Upper lobe of left lung (tissue), 6 donors: ENCODE measurements at regions not wholly inside any gene's neighbourhood (a gene's known extent, or its start where the extent isn't known, plus 50 kb on each side); places are given as distances from the start of the nearest gene placed in this dataset.

Experiments used
- ATAC-seq, 2 donors: fragments of 200-7000 bp; cut with Tn5 transposase; one replicate each; pipeline ENCODE4 v1.9.1; 2022; ENCODE audit warnings: mild to moderate bottlenecking in 2 of 2, moderate library complexity in 2 of 2; ENCODE audit not compliant: low FRiP score in 2 of 2
- DNase-seq, 2 donors: peaks; one replicate each; pipeline ENCODE4 v3.0.0-alpha.2; 2019 to 2020
- H3K27ac ChIP-seq, 4 donors: fragments of 200-600 bp; sonication (generic); one replicate each; pipeline ENCODE4 v1.5.1; 2016 to 2019
- H3K27me3 ChIP-seq, 4 donors: fragments of 200-600 bp; sonication (generic); one replicate each; pipeline ENCODE4 v1.5.1; 2017 to 2019
- H3K36me3 ChIP-seq, 4 donors: fragments of 200-600 bp; sonication (generic); one replicate each; pipeline ENCODE4 v1.5.1; 2016 to 2019
- H3K4me1 ChIP-seq, 4 donors: fragments of 200-600 bp; sonication (generic); one replicate each; pipeline ENCODE4 v1.5.1; 2018 to 2019
- H3K4me3 ChIP-seq, 4 donors: fragments of 200-600 bp; sonication (generic); one replicate each; pipeline ENCODE4 v1.5.1; 2017 to 2019; ENCODE audit warnings: mild to moderate bottlenecking in 2 of 4, moderate library complexity in 1 of 4
- H3K9me3 ChIP-seq, 4 donors: fragments of 200-600 bp; sonication (generic); one replicate each; pipeline ENCODE4 v1.5.1; 2018 to 2019
- CTCF ChIP-seq, 6 experiments: fragments of 450-650 bp in 4 of 6; fragments of 200-600 bp in 2 of 6; sonication (generic) in 2 of 6; IDR thresholded peaks; one replicate each; pipeline ENCODE4 v1.5.1; 2016 to 2019; ENCODE audit warnings: antibody characterized with exemption in 6 of 6
- EP300 ChIP-seq, 4 donors: sonication (generic); formaldehyde crosslinking; IDR thresholded peaks; one replicate each; pipeline ENCODE4 v1.5.1; 2017; ENCODE audit warnings: antibody characterized with exemption in 4 of 4, control low read depth in 2 of 4
- POLR2A ChIP-seq, 4 donors: fragments of 450-650 bp; IDR thresholded peaks; one replicate each; pipeline ENCODE4 v1.5.1; 2016 to 2017; ENCODE audit warnings: antibody characterized with exemption in 4 of 4, mild to moderate bottlenecking in 2 of 4
- POLR2AphosphoS5 ChIP-seq, 2 donors: sonication (generic); formaldehyde crosslinking; IDR thresholded peaks; one replicate each; pipeline ENCODE4 v1.5.1; 2017; ENCODE audit warnings: antibody characterized with exemption in 2 of 2
- WGBS, 2 donors: methylation state at CpG; one replicate each; pipeline ENCODE4 v1.1.5; 2017 to 2018; 5-methylcytosine and 5-hydroxymethylcytosine counted together
- donor health status: DM: no; HTN: no; CAD: no; lungs with moderate emphysema.
- donor health status: DM: no; HTN: yes; CAD: no; lungs with severe emphysema.

GRCh38 chr5:147065071-147065470 is 169.8 kb upstream of the STK32A start:
- ATAC-seq: no peak
- Histone ChIP-seq H3K27ac (no peak overlapping the region), H3K36me3 (no peaks in the 10 kb centered on the region), H3K4me3 (no peak overlapping the region), H3K27me3 (no peaks in the 10 kb centered on the region), H3K4me1 (no peaks in the 10 kb centered on the region), H3K9me3 (no peaks in the 10 kb centered on the region)
- WGBS, 2 donors: 70 to 79% methylated on average over 1 of the region's 1 CpG
- TF ChIP-seq EP300 (IDR thresholded peaks at IDR 0.05) (no peak), POLR2A (IDR thresholded peaks at IDR 0.05) (no peak), CTCF (IDR thresholded peaks at IDR 0.05) (no peak), POLR2AphosphoS5 (IDR thresholded peaks at IDR 0.05) (no peak)
- no peak for DNase-seq

DNA sequence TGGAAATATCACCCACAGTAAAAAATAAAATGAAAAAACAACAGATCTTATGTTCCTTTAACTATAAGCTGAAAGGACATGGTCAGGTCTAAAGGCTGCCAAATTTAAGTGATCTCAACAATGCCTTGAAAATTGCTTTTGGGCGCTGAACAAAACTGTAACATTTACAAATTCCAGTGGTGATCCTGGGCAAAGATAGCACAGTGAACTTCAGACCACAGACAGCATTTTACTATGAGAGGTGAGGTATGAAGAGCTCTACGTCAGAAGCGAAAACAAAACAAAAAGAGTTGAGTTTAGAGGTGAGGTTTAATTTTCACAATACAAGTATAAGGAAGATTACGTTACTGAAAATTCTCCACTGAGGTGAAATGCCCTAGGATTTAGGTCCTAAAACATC is 165.8 kb upstream of the STK32A start:
- no peaks in the 10 kb centered on the region for H3K36me3 ChIP-seq
- no peak overlapping the region for H3K27ac ChIP-seq
- H3K4me1 ChIP-seq: no peaks in the 10 kb centered on the region
- no peak for ATAC-seq
- TF ChIP-seq CTCF (IDR thresholded peaks at IDR 0.05): no peak
- TF ChIP-seq POLR2A (IDR thresholded peaks at IDR 0.05): no peak
- no peak for TF ChIP-seq POLR2AphosphoS5 (IDR thresholded peaks at IDR 0.05)
- no peak for TF ChIP-seq EP300 (IDR thresholded peaks at IDR 0.05)
- H3K27me3 ChIP-seq: no peaks in the 10 kb centered on the region
- DNase-seq: no peak
- 85% methylated on average over 4 of the region's 4 CpGs for WGBS, 2 donors
- no peaks in the 10 kb centered on the region for H3K9me3 ChIP-seq
- no peak overlapping the region for H3K4me3 ChIP-seq

DNA sequence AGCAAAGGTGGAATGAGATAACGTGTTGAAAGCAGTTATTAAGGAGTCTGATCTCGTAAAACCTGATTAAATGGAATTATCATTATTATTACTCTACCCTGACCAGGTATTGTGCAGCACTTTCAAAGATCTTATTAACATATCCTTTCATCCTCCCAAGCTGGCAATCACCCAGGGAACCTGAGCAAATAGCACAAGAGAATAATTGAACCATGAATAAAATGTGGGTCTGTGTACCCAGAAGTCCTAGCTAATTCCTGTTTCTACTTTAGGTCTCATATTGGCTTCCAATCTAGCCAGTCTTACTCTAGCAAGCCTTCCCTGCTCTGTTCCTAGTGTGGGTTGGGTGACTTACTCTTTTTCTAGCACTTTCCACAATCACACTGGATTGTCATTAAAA is 162.2 kb upstream of the STK32A start:
- Histone ChIP-seq H3K27me3 (no peaks in the 10 kb centered on the region), H3K4me3 (no peak overlapping the region), H3K36me3 (no peaks in the 10 kb centered on the region), H3K9me3 (no peaks in the 10 kb centered on the region), H3K27ac (no peak overlapping the region), H3K4me1 (no peaks in the 10 kb centered on the region)
- ATAC-seq: no peak
- WGBS, 2 donors: 57 to 60% methylated on average over 2 of the region's 2 CpGs
- TF ChIP-seq EP300 (IDR thresholded peaks at IDR 0.05) (no peak), POLR2A (IDR thresholded peaks at IDR 0.05) (no peak), POLR2AphosphoS5 (IDR thresholded peaks at IDR 0.05) (no peak), CTCF (IDR thresholded peaks at IDR 0.05) (no peak)
- no peak for DNase-seq

GRCh38 chr5:147073098-147073497 is 161.7 kb upstream of the STK32A start:
- no peak for TF ChIP-seq EP300 (IDR thresholded peaks at IDR 0.05)
- no peak for TF ChIP-seq CTCF (IDR thresholded peaks at IDR 0.05)
- TF ChIP-seq POLR2A (IDR thresholded peaks at IDR 0.05): no peak
- no peak for TF ChIP-seq POLR2AphosphoS5 (IDR thresholded peaks at IDR 0.05)
- Histone ChIP-seq H3K9me3 (no peaks in the 10 kb centered on the region), H3K27me3 (no peaks in the 10 kb centered on the region), H3K4me3 (no peak overlapping the region), H3K27ac (no peak overlapping the region), H3K4me1 (no peaks in the 10 kb centered on the region), H3K36me3 (no peaks in the 10 kb centered on the region)
- 47 to 57% methylated on average over 3 of the region's 3 CpGs for whole genome bisulfite sequencing, 2 donors
- ATAC-seq (no peak), DNase-seq (no peak)

GRCh38 chr5:147075187-147075586 is 159.6 kb upstream of the STK32A start:
- no peaks in the 10 kb centered on the region for H3K27me3 ChIP-seq
- DNase-seq: no peak
- TF ChIP-seq EP300 (IDR thresholded peaks at IDR 0.05) (no peak), POLR2A (IDR thresholded peaks at IDR 0.05) (no peak)
- 0 to 31% methylated on average over 1 of the region's 1 CpG for WGBS, 2 donors
- no peaks in the 10 kb centered on the region for H3K36me3 ChIP-seq
- H3K27ac ChIP-seq: no peak overlapping the region
- no peak overlapping the region for H3K4me3 ChIP-seq
- H3K4me1 ChIP-seq: no peaks in the 10 kb centered on the region
- no peaks in the 10 kb centered on the region for H3K9me3 ChIP-seq
- ATAC-seq: no peak
